K562 (cell line): ENCODE measurements at regions not wholly inside any gene's neighbourhood (a gene's known extent, or its start where the extent isn't known, plus 50 kb on each side); places are given as distances from the start of the nearest gene placed in this dataset.

ENCODE experiments used
- ATAC-seq: fragments of 200-7000 bp; cut with Tn5 transposase; 3 replicates; pipeline ENCODE4 v1.9.1; 2020; ENCODE audit warnings: moderate library complexity
- BruUV-seq: library from RNA; stranded (reverse); fragments of 400-500 nt; replicated peaks from 2 replicates; lab custom pipeline; 2021; lab: Mats Ljungman, UMichigan
- CTCF ChIA-PET: fragments of 300-600 bp; formaldehyde crosslinking; extraction: SDS; loops from one replicate; lab custom pipeline; 2021; ENCODE audit warnings: low intra/inter-chr PET ratio; lab: Yijun Ruan, JAX
- POLR2A ChIA-PET: fragments of 300-600, 350-650 bp; sonication (Branson Sonifier 250); formaldehyde crosslinking; extraction: SDS; loops from one replicate; lab custom pipeline; 2021; ENCODE audit warnings: antibody characterized with exemption, inconsistent platforms; lab: Yijun Ruan, JAX
- DNase-seq, 4 experiments: peaks; one replicate each; pipeline versions ENCODE4 v3.0.0 to v3.0.0-alpha.2; 2011 to 2018; ENCODE audit warnings: low spot score in 3 of 4, mixed read lengths in 3 of 4; ENCODE audit errors: extremely low read depth in 1 of 4
- FAIRE-seq: peaks from 2 replicates; lab custom pipeline; 2011; peaks lifted over from hg19 to GRCh38; lab: Jason Lieb, UNC
- H2AFZ ChIP-seq: 2 replicates; pipeline ENCODE4 v1.6.0; 2011; ENCODE audit warnings: low read depth, low read length, control low read depth, inconsistent platforms
- H3K27ac ChIP-seq: fragments of 200-600 bp; 3 replicates; pipeline ENCODE4 v1.8.0; 2011; ENCODE audit warnings: low read depth, mild to moderate bottlenecking, control low read depth, inconsistent platforms, low read length, moderate library complexity, mixed read lengths; ENCODE audit errors: extremely low read depth
- H3K27me3 ChIP-seq, 2 experiments: fragments of 300-600 bp in 1 of 2; 2 replicates in 1 of 2; 3 replicates in 1 of 2; pipeline versions ENCODE4 v1.6.0 to v1.8.0; 2011; ENCODE audit warnings: inconsistent platforms in 2 of 2, low read length in 2 of 2, mild to moderate bottlenecking in 1 of 2, mixed read lengths in 1 of 2, moderate library complexity in 1 of 2; ENCODE audit not compliant: control insufficient read depth in 2 of 2, insufficient read depth in 2 of 2
- H3K36me3 ChIP-seq: fragments of 300-600 bp; 3 replicates; pipeline ENCODE4 v1.8.0; 2011; ENCODE audit warnings: mild to moderate bottlenecking, low read length, inconsistent platforms; ENCODE audit not compliant: control insufficient read depth, insufficient read depth
- H3K4me1 ChIP-seq, 2 experiments: fragments of 200-600 bp in 1 of 2; replicated peaks in 1 of 2; 2 replicates in 1 of 2; 3 replicates in 1 of 2; pipeline versions ENCODE4 v1.5.1 to v1.8.0; 2011; ENCODE audit warnings: inconsistent platforms in 2 of 2, low read length in 2 of 2, mild to moderate bottlenecking in 1 of 2, mixed read lengths in 1 of 2, moderate library complexity in 1 of 2; ENCODE audit not compliant: control insufficient read depth in 2 of 2, insufficient read depth in 2 of 2
- H3K4me2 ChIP-seq: 2 replicates; pipeline ENCODE4 v1.6.1; 2011; ENCODE audit warnings: low read length, control low read depth, inconsistent platforms, mixed read lengths; ENCODE audit not compliant: insufficient read depth
- H3K4me3 ChIP-seq: fragments of 200-600 bp; sonication (generic), shearing (Covaris generic); 2 replicates; pipeline ENCODE4 v1.5.1; 2016; ENCODE audit warnings: control low read depth, inconsistent platforms
- H3K79me2 ChIP-seq: fragments of 200-600 bp; 3 replicates; pipeline ENCODE4 v1.8.0; 2011; ENCODE audit warnings: low read length, inconsistent platforms; ENCODE audit not compliant: control insufficient read depth, insufficient read depth
- H3K9ac ChIP-seq, 2 experiments: 2 replicates each; pipeline versions ENCODE4 v1.6.0 to v1.6.1; 2011; ENCODE audit warnings: low read depth in 2 of 2, low read length in 2 of 2, control low read depth in 1 of 2, inconsistent platforms in 1 of 2, mild to moderate bottlenecking in 1 of 2, mixed read lengths in 1 of 2; ENCODE audit not compliant: insufficient read depth in 1 of 2
- H3K9me1 ChIP-seq: one replicate; pipeline ENCODE4 v1.6.0; 2011; ENCODE audit warnings: inconsistent platforms, mild to moderate bottlenecking, low read length, moderate library complexity; ENCODE audit not compliant: control insufficient read depth, insufficient read depth
- H3K9me3 ChIP-seq: replicated peaks from 2 replicates; pipeline ENCODE4 v1.5.1; 2011; ENCODE audit warnings: low read depth, low read length, inconsistent platforms; ENCODE audit not compliant: control insufficient read depth, insufficient read depth
- H4K20me1 ChIP-seq: replicated peaks from 2 replicates; pipeline ENCODE4 v1.6.1; 2011; ENCODE audit warnings: low read length, inconsistent platforms, mixed read lengths; ENCODE audit not compliant: control insufficient read depth, insufficient read depth
- CBFA2T2 ChIP-seq: fragments of 450-650 bp; conservative IDR thresholded peaks from 2 replicates; pipeline ENCODE4 v1.6.1; 2017; ENCODE audit warnings: mild to moderate bottlenecking
- HES1 ChIP-seq: fragments of 450-650 bp; IDR thresholded peaks from 2 replicates; pipeline ENCODE4 v1.6.1; 2016; ENCODE audit warnings: low read depth, mild to moderate bottlenecking, moderate library complexity
- HMGXB4 ChIP-seq: sonication (generic); formaldehyde crosslinking; IDR thresholded peaks from 2 replicates; pipeline ENCODE4 v1.8.1; 2023; ENCODE audit warnings: mild to moderate bottlenecking, missing genetic modification reagents
- MED1 ChIP-seq: sonication (generic); formaldehyde crosslinking; IDR thresholded peaks from 2 replicates; pipeline ENCODE4 v1.8.1; 2023; ENCODE audit warnings: missing genetic modification reagents, borderline replicate concordance
- MYC ChIP-seq, 2 experiments: fragments of 250-450 bp in 1 of 2; sonication (Bioruptor Pico) in 1 of 2; IDR thresholded peaks; 2 replicates each; pipeline versions ENCODE4 v1.5.1 to v1.6.1; 2012 to 2021; ENCODE audit warnings: low read depth in 2 of 2, borderline replicate concordance in 1 of 2, improper control_type of control experiment in 1 of 2, low read length in 1 of 2, mild to moderate bottlenecking in 1 of 2, moderate library complexity in 1 of 2
- STAT5B ChIP-seq: fragments of 250-450 bp; sonication (Bioruptor Pico); IDR thresholded peaks from 2 replicates; pipeline ENCODE4 v1.8.0; 2021; ENCODE audit warnings: mild to moderate bottlenecking, inconsistent platforms
- TCFL5 ChIP-seq: fragments of 250-450 bp; sonication (Bioruptor Pico); conservative IDR thresholded peaks from 2 replicates; pipeline ENCODE4 v1.6.1; 2021; ENCODE audit warnings: mild to moderate bottlenecking, moderate library complexity, matching md5 sums
- ZBTB7A ChIP-seq: IDR thresholded peaks from 2 replicates; pipeline ENCODE4 v1.6.1; 2011; ENCODE audit warnings: low read depth, mild to moderate bottlenecking, low read length, moderate library complexity, borderline replicate concordance; ENCODE audit not compliant: control insufficient read depth
- ZNF785 ChIP-seq: fragments of 250-450 bp; sonication (Bioruptor Pico); IDR thresholded peaks from 2 replicates; pipeline ENCODE4 v1.4.0; 2020; ENCODE audit warnings: mild to moderate bottlenecking
- WGBS: fragments of 100-300 bp; shearing (Covaris generic); methylation state at CpG from one replicate; pipeline ENCODE4 v1.1.6; 2016; ENCODE audit warnings: low coverage, mixed read lengths; ENCODE audit not compliant: insufficient coverage; ENCODE audit errors: missing lambda C conversion rate; 5-methylcytosine and 5-hydroxymethylcytosine counted together
- in situ Hi-C: fragments of 300-500 bp; cut with MboI; formaldehyde crosslinking; loops from 4 replicates; pipeline ENCODE4 v1.15.0; 2018; ENCODE audit warnings: inconsistent platforms, mixed read lengths
- intact Hi-C: fragments of 100-400 bp; cut with micrococcal nuclease; formaldehyde crosslinking; loops from 2 replicates; pipeline ENCODE4 v1.14.2; 2022
- TF ChIP-seq, protein P1 (sequence below): fragments of 450-650 bp; IDR thresholded peaks from 2 replicates; pipeline ENCODE4 v1.6.1; 2017; ENCODE audit warnings: antibody characterized with exemption

- Histone ChIP-seq H3K9ac (no peak overlapping the region), H3K27ac (no peak overlapping the region), H3K4me1 (no peaks in the 10 kb centered on the region), H3K4me2 (no peak overlapping the region), H3K27me3 (no peaks in the 10 kb centered on the region), H3K9me1 (no peaks in the 10 kb centered on the region), H3K36me3 (no peaks in the 10 kb centered on the region), H3K9me3 (no peaks in the 10 kb centered on the region; the same call in 1 of the 2 replicates), H3K4me3 (no peak overlapping the region), H4K20me1 (no peaks in the 10 kb centered on the region), H3K79me2 (no peaks in the 10 kb centered on the region), H2AFZ (no peak overlapping the region)
- no peak for DNase-seq
- BruUV-seq = no TSS peak
- POLR2A ChIA-PET = no interaction called here
- in situ Hi-C loops (no loop called here), intact Hi-C loops (no loop called here)
- ATAC-seq = no peak
- WGBS = 0% methylated on average over 6 of the region's 6 CpGs
- CTCF ChIA-PET = no interaction called here
- TF ChIP-seq ZBTB7A (no peak), HES1 (no peak), CBFA2T2 (no peak), TCFL5 (CRISPR knock-in tag) (no peak), HMGXB4 (CRISPR knock-in tag) (no peak), MED1 (CRISPR knock-in tag) (no peak), MYC (IDR thresholded peaks at IDR 0.05; ENCODE audit: low read depth, low read length) (no peak), MYC (CRISPR knock-in tag; IDR thresholded peaks at IDR 0.05; ENCODE audit: borderline replicate concordance, low read depth) (no peak), STAT5B (no peak), ZNF785 (CRISPR knock-in tag) (no peak)
- TF ChIP-seq, protein P1, sequence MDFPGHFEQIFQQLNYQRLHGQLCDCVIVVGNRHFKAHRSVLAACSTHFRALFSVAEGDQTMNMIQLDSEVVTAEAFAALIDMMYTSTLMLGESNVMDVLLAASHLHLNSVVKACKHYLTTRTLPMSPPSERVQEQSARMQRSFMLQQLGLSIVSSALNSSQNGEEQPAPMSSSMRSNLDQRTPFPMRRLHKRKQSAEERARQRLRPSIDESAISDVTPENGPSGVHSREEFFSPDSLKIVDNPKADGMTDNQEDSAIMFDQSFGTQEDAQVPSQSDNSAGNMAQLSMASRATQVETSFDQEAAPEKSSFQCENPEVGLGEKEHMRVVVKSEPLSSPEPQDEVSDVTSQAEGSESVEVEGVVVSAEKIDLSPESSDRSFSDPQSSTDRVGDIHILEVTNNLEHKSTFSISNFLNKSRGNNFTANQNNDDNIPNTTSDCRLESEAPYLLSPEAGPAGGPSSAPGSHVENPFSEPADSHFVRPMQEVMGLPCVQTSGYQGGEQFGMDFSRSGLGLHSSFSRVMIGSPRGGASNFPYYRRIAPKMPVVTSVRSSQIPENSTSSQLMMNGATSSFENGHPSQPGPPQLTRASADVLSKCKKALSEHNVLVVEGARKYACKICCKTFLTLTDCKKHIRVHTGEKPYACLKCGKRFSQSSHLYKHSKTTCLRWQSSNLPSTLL = no peak
- FAIRE-seq = no peak
Observed at GRCh38 chr5:4370218-4370617, 769.9 kb upstream of the ADAMTS16 start.
